Ecto neural progenitor cell (in vitro differentiated cells): ENCODE measurements at regions not wholly inside any gene's neighbourhood (a gene's known extent, or its start where the extent isn't known, plus 50 kb on each side); places are given as distances from the start of the nearest gene placed in this dataset.

ENCODE experiments used
- DNase-seq: peaks from one replicate; pipeline ENCODE4 v3.0.0-alpha.2; 2018; ENCODE audit warnings: low spot score

GRCh38 chr9:89655990-89656657, 51.3 kb downstream of the GADD45G start:
- DNase-seq = no peak

- no peak for DNase-seq
Measured at GRCh38 chr9:89657295-89657694, 52.5 kb downstream of the GADD45G start.

- DNase-seq = no peak
Measured at GRCh38 chr9:89657765-89658164, 53.0 kb downstream of the GADD45G start.

- no peak for DNase-seq
Measured at GRCh38 chr9:89658401-89658800, 53.6 kb downstream of the GADD45G start.

GRCh38 chr9:89658931-89659330, 54.1 kb downstream of the GADD45G start:
- no peak for DNase-seq

- DNase-seq = no peak
Measured at GRCh38 chr9:89659473-89659872, 54.7 kb downstream of the GADD45G start.

GRCh38 chr9:89659891-89660685, 55.3 kb downstream of the GADD45G start:
- DNase-seq = no peak

- DNase-seq = peak; percentile 51
Measured at GRCh38 chr9:89661391-89661949, 56.7 kb downstream of the GADD45G start.

- DNase-seq = peak; percentile 94
Measured at GRCh38 chr9:89661956-89662717, 57.3 kb downstream of the GADD45G start.

- peak; percentile 51 for DNase-seq
Measured at GRCh38 chr9:89662718-89663613, 58.2 kb downstream of the GADD45G start.

- no peak for DNase-seq
Measured at GRCh38 chr9:89663614-89663970, 58.8 kb downstream of the GADD45G start.

GRCh38 chr9:89664010-89664409, 59.2 kb downstream of the GADD45G start:
- DNase-seq = no peak

- DNase-seq = no peak
Measured at GRCh38 chr9:89664896-89665329, 60.1 kb downstream of the GADD45G start.

- no peak for DNase-seq
Measured at GRCh38 chr9:89666364-89666763, 61.6 kb downstream of the GADD45G start.

- DNase-seq = no peak
Measured at GRCh38 chr9:89666950-89667349, 62.1 kb downstream of the GADD45G start.

- DNase-seq = no peak
Measured at GRCh38 chr9:89667726-89668125, 62.9 kb downstream of the GADD45G start.

- DNase-seq = no peak
Measured at GRCh38 chr9:89668216-89668865, 63.5 kb downstream of the GADD45G start.

GRCh38 chr9:89668866-89669246, 64.0 kb downstream of the GADD45G start:
- DNase-seq = no peak

GRCh38 chr9:89669361-89669842, 64.6 kb downstream of the GADD45G start:
- no peak for DNase-seq

GRCh38 chr9:89670114-89670513, 65.3 kb downstream of the GADD45G start:
- DNase-seq = no peak
